Adipocyte (in vitro differentiated cells): ENCODE measurements at regions not wholly inside any gene's neighbourhood (a gene's known extent, or its start where the extent isn't known, plus 50 kb on each side); places are given as distances from the start of the nearest gene placed in this dataset.
"Not testable (repeated sequence)": the region's sequence is repeated elsewhere in the genome, so short reads cannot be mapped to it uniquely, and the experiment has no call there.

Source experiments
- DNase-seq: peaks from one replicate; pipeline ENCODE4 v3.0.0-alpha.2; 2015; ENCODE audit warnings: low read depth
- H3K27me3 ChIP-seq: replicated peaks from 2 replicates; pipeline ENCODE4 v1.7.0; 2013; ENCODE audit warnings: mild to moderate bottlenecking, low read length, moderate library complexity; ENCODE audit not compliant: control insufficient read depth, insufficient read depth
- H3K36me3 ChIP-seq: 2 replicates; pipeline ENCODE4 v1.7.0; 2013; ENCODE audit warnings: low read length, mild to moderate bottlenecking, moderate library complexity; ENCODE audit not compliant: control insufficient read depth, insufficient read depth, severe bottlenecking
- H3K4me1 ChIP-seq: 2 replicates; pipeline ENCODE4 v1.7.0; 2013; ENCODE audit warnings: mild to moderate bottlenecking, low read length, moderate library complexity; ENCODE audit not compliant: control insufficient read depth, insufficient read depth
- H3K4me3 ChIP-seq: 2 replicates; pipeline ENCODE4 v1.7.0; 2013; ENCODE audit warnings: mild to moderate bottlenecking, low read length, moderate library complexity
- H3K9ac ChIP-seq: 2 replicates; pipeline ENCODE4 v1.7.0; 2013; ENCODE audit warnings: mild to moderate bottlenecking, low read length, moderate library complexity
- H3K9me3 ChIP-seq: 2 replicates; pipeline ENCODE4 v1.7.0; 2013; ENCODE audit warnings: mild to moderate bottlenecking, low read length, moderate library complexity; ENCODE audit not compliant: control insufficient read depth

- H3K9me3 ChIP-seq, H3K4me1 ChIP-seq, H3K4me3 ChIP-seq, H3K9ac ChIP-seq, H3K27me3 ChIP-seq, H3K36me3 ChIP-seq, DNase-seq: not testable (repeated sequence)
These were observed 246.3 kb downstream of the KCNE4 start for GRCh38 chr2:223298329-223298728.

GRCh38 chr2:223300326-223300725 is 248.3 kb downstream of the KCNE4 start:
- Histone ChIP-seq H3K9me3 (no peaks in the 10 kb centered on the region), H3K9ac (no peak overlapping the region), H3K4me1 (no peaks in the 10 kb centered on the region), H3K27me3 (no peaks in the 10 kb centered on the region), H3K36me3 (no peaks in the 10 kb centered on the region), H3K4me3 (no peak overlapping the region)
- DNase-seq: no peak

DNA sequence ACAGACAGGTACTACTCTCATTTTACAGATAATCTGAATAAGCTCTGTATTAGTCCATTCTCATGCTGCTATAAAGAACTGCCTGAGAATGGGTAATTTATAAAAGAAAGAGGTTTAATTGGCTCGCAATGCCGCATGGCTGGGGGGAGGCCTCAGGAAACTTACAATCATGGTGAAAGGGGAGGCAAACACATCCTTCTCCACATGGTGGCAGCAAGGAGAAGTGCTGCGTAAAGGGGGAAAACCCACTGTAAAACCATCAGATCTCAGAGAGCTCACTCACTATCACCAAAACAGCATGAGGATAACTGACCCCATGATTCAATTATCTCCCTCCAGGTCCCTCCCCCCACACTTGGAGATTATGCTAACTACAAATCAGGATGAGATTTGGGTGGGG is 254.4 kb downstream of the KCNE4 start:
- peak; percentile 48 for DNase-seq
- H3K36me3 ChIP-seq: no peaks in the 10 kb centered on the region
- H3K27me3 ChIP-seq: no peaks in the 10 kb centered on the region
- no peaks in the 10 kb centered on the region for H3K4me1 ChIP-seq
- no peak overlapping the region for H3K4me3 ChIP-seq
- no peak overlapping the region for H3K9ac ChIP-seq
- H3K9me3 ChIP-seq: no peaks in the 10 kb centered on the region

GRCh38 chr2:223311889-223312680 is 260.1 kb downstream of the KCNE4 start:
- no peak for DNase-seq
- no peak overlapping the region for H3K4me3 ChIP-seq
- no peaks in the 10 kb centered on the region for H3K36me3 ChIP-seq
- no peak overlapping the region for H3K9ac ChIP-seq
- no peaks in the 10 kb centered on the region for H3K4me1 ChIP-seq
- no peaks in the 10 kb centered on the region for H3K9me3 ChIP-seq
- no peaks in the 10 kb centered on the region for H3K27me3 ChIP-seq

GRCh38 chr2:223313101-223313500 is 261.1 kb downstream of the KCNE4 start:
- Histone ChIP-seq H3K4me1 (no peaks in the 10 kb centered on the region), H3K9ac (no peak overlapping the region), H3K27me3 (no peaks in the 10 kb centered on the region), H3K4me3 (no peak overlapping the region), H3K9me3 (no peaks in the 10 kb centered on the region), H3K36me3 (no peaks in the 10 kb centered on the region)
- DNase-seq: no peak

DNA sequence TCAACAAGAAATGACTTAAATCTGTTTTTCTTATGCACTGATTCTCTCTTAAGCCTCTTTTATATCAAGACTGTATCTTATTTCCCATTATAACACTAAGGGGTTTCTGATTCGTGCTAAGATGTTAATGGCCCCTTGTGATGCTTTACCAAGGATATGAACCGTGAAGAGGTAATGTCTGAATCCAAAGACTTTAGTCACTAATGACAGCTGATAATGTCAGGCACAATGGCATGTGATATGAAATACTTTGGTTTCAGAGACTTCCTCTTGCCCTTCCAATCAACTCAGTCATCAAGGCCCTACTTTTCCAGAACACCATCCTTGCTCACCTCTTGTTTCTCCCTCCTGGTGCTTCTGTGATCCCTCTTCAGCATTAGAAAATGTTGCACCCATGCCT is 262.8 kb downstream of the KCNE4 start:
- H3K9ac ChIP-seq: no peak overlapping the region
- H3K4me3 ChIP-seq: no peak overlapping the region
- H3K27me3 ChIP-seq: no peaks in the 10 kb centered on the region
- no peaks in the 10 kb centered on the region for H3K9me3 ChIP-seq
- H3K36me3 ChIP-seq: no peaks in the 10 kb centered on the region
- no peak for DNase-seq
- no peaks in the 10 kb centered on the region for H3K4me1 ChIP-seq

GRCh38 chr2:223315813-223316212 is 263.8 kb downstream of the KCNE4 start:
- Histone ChIP-seq H3K4me3 (no peak overlapping the region), H3K4me1 (no peaks in the 10 kb centered on the region), H3K9me3 (no peaks in the 10 kb centered on the region), H3K9ac (no peak overlapping the region), H3K27me3 (no peaks in the 10 kb centered on the region), H3K36me3 (no peaks in the 10 kb centered on the region)
- no peak for DNase-seq

GRCh38 chr2:223316342-223316741 is 264.4 kb downstream of the KCNE4 start:
- no peak overlapping the region for H3K4me3 ChIP-seq
- no peaks in the 10 kb centered on the region for H3K36me3 ChIP-seq
- H3K9ac ChIP-seq: no peak overlapping the region
- H3K27me3 ChIP-seq: no peaks in the 10 kb centered on the region
- H3K4me1 ChIP-seq: no peaks in the 10 kb centered on the region
- no peaks in the 10 kb centered on the region for H3K9me3 ChIP-seq
- DNase-seq: no peak

- no peaks in the 10 kb centered on the region for H3K4me1 ChIP-seq
- no peak overlapping the region for H3K9ac ChIP-seq
- H3K9me3 ChIP-seq: no peaks in the 10 kb centered on the region
- H3K4me3 ChIP-seq: no peak overlapping the region
- DNase-seq: peak; percentile 5
- no peaks in the 10 kb centered on the region for H3K27me3 ChIP-seq
- no peaks in the 10 kb centered on the region for H3K36me3 ChIP-seq
These were observed 267.6 kb downstream of the KCNE4 start for GRCh38 chr2:223319601-223320000.

DNA sequence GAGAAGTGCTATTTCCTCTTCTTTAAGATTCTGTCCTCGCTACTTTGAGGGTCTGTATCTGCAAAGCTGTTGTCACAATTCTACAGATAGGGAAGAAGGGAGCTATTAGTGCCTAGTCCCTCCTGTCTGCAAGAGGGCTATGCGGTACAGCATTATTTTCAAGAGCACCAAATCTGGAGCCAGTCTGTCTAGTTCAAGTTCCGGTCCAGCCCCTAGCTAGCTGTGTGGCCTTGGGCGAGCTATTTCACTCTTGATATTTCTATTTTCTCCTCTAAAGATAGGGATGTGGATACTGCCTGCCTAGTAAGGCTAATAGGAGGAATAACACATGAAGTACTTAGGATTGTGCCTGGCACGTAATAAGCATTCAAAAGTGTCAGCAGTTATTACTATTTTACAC is 272.4 kb downstream of the KCNE4 start:
- no peak for DNase-seq
- no peaks in the 10 kb centered on the region for H3K27me3 ChIP-seq
- no peaks in the 10 kb centered on the region for H3K4me1 ChIP-seq
- no peaks in the 10 kb centered on the region for H3K9me3 ChIP-seq
- no peak overlapping the region for H3K4me3 ChIP-seq
- H3K9ac ChIP-seq: no peak overlapping the region
- no peaks in the 10 kb centered on the region for H3K36me3 ChIP-seq

DNA sequence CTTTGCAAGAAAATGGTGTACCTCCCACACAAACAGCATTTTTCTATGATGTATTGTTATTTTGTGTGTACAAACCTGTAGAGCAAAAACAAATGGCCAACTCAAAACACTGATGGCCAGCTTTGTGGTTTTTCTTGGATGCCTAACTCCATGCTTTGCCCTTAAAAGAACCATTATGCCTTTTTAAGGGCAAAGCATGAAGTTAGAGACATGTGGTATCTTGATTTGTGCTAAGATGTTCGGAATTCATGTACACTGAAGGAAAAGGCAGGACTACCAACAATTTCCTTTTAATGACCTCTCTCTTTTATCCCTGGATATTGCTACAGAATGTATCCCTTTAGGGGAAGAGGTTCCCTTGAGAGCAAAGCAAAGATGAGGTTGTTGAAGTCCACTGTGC is 273.6 kb downstream of the SCG2 start:
- Histone ChIP-seq H3K36me3 (no peaks in the 10 kb centered on the region), H3K9me3 (no peaks in the 10 kb centered on the region), H3K4me1 (no peaks in the 10 kb centered on the region), H3K4me3 (no peak overlapping the region), H3K27me3 (no peaks in the 10 kb centered on the region), H3K9ac (no peak overlapping the region)
- DNase-seq: no peak

DNA sequence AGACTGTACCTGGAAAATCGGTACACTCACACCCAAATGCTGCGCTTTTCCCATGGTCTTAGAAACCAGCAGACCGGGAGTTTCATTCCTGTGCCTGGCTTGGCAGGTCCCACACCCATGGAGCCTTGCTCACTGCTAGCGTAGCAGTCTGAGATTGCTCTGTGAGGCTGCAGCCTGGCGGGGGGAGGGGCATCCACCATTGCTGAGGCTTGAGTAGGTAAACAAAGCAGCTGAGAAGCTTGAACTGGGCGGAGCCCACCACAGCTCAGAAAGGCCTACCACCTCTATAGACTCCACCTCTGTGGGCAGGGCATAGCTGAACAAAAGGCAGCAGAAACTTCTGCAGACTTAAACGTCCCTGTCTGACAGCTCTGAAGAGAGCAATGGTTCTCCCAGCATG is 271.4 kb downstream of the SCG2 start:
- not testable (repeated sequence) for H3K27me3 ChIP-seq, H3K4me1 ChIP-seq, H3K9me3 ChIP-seq, H3K4me3 ChIP-seq, H3K36me3 ChIP-seq, DNase-seq, H3K9ac ChIP-seq
